K562 (cell line): ENCODE measurements at regions not wholly inside any gene's neighbourhood (a gene's known extent, or its start where the extent isn't known, plus 50 kb on each side); places are given as distances from the start of the nearest gene placed in this dataset.

Experiments used
- ATAC-seq: fragments of 200-7000 bp; cut with Tn5 transposase; 3 replicates; pipeline ENCODE4 v1.9.1; 2020; ENCODE audit warnings: moderate library complexity
- BruUV-seq: library from RNA; stranded (reverse); fragments of 400-500 nt; replicated peaks from 2 replicates; lab custom pipeline; 2021; lab: Mats Ljungman, UMichigan
- CTCF ChIA-PET: fragments of 300-600 bp; formaldehyde crosslinking; extraction: SDS; loops from one replicate; lab custom pipeline; 2021; ENCODE audit warnings: low intra/inter-chr PET ratio; lab: Yijun Ruan, JAX
- POLR2A ChIA-PET: fragments of 300-600, 350-650 bp; sonication (Branson Sonifier 250); formaldehyde crosslinking; extraction: SDS; loops from one replicate; lab custom pipeline; 2021; ENCODE audit warnings: antibody characterized with exemption, inconsistent platforms; lab: Yijun Ruan, JAX
- DNase-seq, 4 experiments: peaks; one replicate each; pipeline versions ENCODE4 v3.0.0 to v3.0.0-alpha.2; 2011 to 2018; ENCODE audit warnings: low spot score in 3 of 4, mixed read lengths in 3 of 4; ENCODE audit errors: extremely low read depth in 1 of 4
- FAIRE-seq: peaks from 2 replicates; lab custom pipeline; 2011; peaks lifted over from hg19 to GRCh38; lab: Jason Lieb, UNC
- H2AFZ ChIP-seq: 2 replicates; pipeline ENCODE4 v1.6.0; 2011; ENCODE audit warnings: low read depth, low read length, control low read depth, inconsistent platforms
- H3K27ac ChIP-seq: fragments of 200-600 bp; 3 replicates; pipeline ENCODE4 v1.8.0; 2011; ENCODE audit warnings: low read depth, mild to moderate bottlenecking, control low read depth, inconsistent platforms, low read length, moderate library complexity, mixed read lengths; ENCODE audit errors: extremely low read depth
- H3K27me3 ChIP-seq, 2 experiments: fragments of 300-600 bp in 1 of 2; 2 replicates in 1 of 2; 3 replicates in 1 of 2; pipeline versions ENCODE4 v1.6.0 to v1.8.0; 2011; ENCODE audit warnings: inconsistent platforms in 2 of 2, low read length in 2 of 2, mild to moderate bottlenecking in 1 of 2, mixed read lengths in 1 of 2, moderate library complexity in 1 of 2; ENCODE audit not compliant: control insufficient read depth in 2 of 2, insufficient read depth in 2 of 2
- H3K36me3 ChIP-seq: fragments of 300-600 bp; 3 replicates; pipeline ENCODE4 v1.8.0; 2011; ENCODE audit warnings: mild to moderate bottlenecking, low read length, inconsistent platforms; ENCODE audit not compliant: control insufficient read depth, insufficient read depth
- H3K4me1 ChIP-seq, 2 experiments: fragments of 200-600 bp in 1 of 2; replicated peaks in 1 of 2; 2 replicates in 1 of 2; 3 replicates in 1 of 2; pipeline versions ENCODE4 v1.5.1 to v1.8.0; 2011; ENCODE audit warnings: inconsistent platforms in 2 of 2, low read length in 2 of 2, mild to moderate bottlenecking in 1 of 2, mixed read lengths in 1 of 2, moderate library complexity in 1 of 2; ENCODE audit not compliant: control insufficient read depth in 2 of 2, insufficient read depth in 2 of 2
- H3K4me2 ChIP-seq: 2 replicates; pipeline ENCODE4 v1.6.1; 2011; ENCODE audit warnings: low read length, control low read depth, inconsistent platforms, mixed read lengths; ENCODE audit not compliant: insufficient read depth
- H3K4me3 ChIP-seq: fragments of 200-600 bp; sonication (generic), shearing (Covaris generic); 2 replicates; pipeline ENCODE4 v1.5.1; 2016; ENCODE audit warnings: control low read depth, inconsistent platforms
- H3K79me2 ChIP-seq: fragments of 200-600 bp; 3 replicates; pipeline ENCODE4 v1.8.0; 2011; ENCODE audit warnings: low read length, inconsistent platforms; ENCODE audit not compliant: control insufficient read depth, insufficient read depth
- H3K9ac ChIP-seq, 2 experiments: 2 replicates each; pipeline versions ENCODE4 v1.6.0 to v1.6.1; 2011; ENCODE audit warnings: low read depth in 2 of 2, low read length in 2 of 2, control low read depth in 1 of 2, inconsistent platforms in 1 of 2, mild to moderate bottlenecking in 1 of 2, mixed read lengths in 1 of 2; ENCODE audit not compliant: insufficient read depth in 1 of 2
- H3K9me1 ChIP-seq: one replicate; pipeline ENCODE4 v1.6.0; 2011; ENCODE audit warnings: inconsistent platforms, mild to moderate bottlenecking, low read length, moderate library complexity; ENCODE audit not compliant: control insufficient read depth, insufficient read depth
- H3K9me3 ChIP-seq: replicated peaks from 2 replicates; pipeline ENCODE4 v1.5.1; 2011; ENCODE audit warnings: low read depth, low read length, inconsistent platforms; ENCODE audit not compliant: control insufficient read depth, insufficient read depth
- H4K20me1 ChIP-seq: replicated peaks from 2 replicates; pipeline ENCODE4 v1.6.1; 2011; ENCODE audit warnings: low read length, inconsistent platforms, mixed read lengths; ENCODE audit not compliant: control insufficient read depth, insufficient read depth
- FOXP4 ChIP-seq: sonication (generic); formaldehyde crosslinking; IDR thresholded peaks from 2 replicates; pipeline ENCODE4 v1.8.0; 2022; ENCODE audit warnings: mild to moderate bottlenecking, missing genetic modification reagents, borderline replicate concordance
- HDAC8 ChIP-seq: fragments of 450-650 bp; IDR thresholded peaks from 2 replicates; pipeline ENCODE4 v1.6.1; 2016; ENCODE audit warnings: mild to moderate bottlenecking, missing genetic modification characterization, moderate library complexity, missing compliant biosample characterization
- SNIP1 ChIP-seq: fragments of 450-650 bp; IDR thresholded peaks from 2 replicates; pipeline ENCODE4 v1.7.1; 2017; ENCODE audit warnings: low read depth, mild to moderate bottlenecking
- WGBS: fragments of 100-300 bp; shearing (Covaris generic); methylation state at CpG from one replicate; pipeline ENCODE4 v1.1.6; 2016; ENCODE audit warnings: low coverage, mixed read lengths; ENCODE audit not compliant: insufficient coverage; ENCODE audit errors: missing lambda C conversion rate; 5-methylcytosine and 5-hydroxymethylcytosine counted together
- in situ Hi-C: fragments of 300-500 bp; cut with MboI; formaldehyde crosslinking; loops from 4 replicates; pipeline ENCODE4 v1.15.0; 2018; ENCODE audit warnings: inconsistent platforms, mixed read lengths
- intact Hi-C: fragments of 100-400 bp; cut with micrococcal nuclease; formaldehyde crosslinking; loops from 2 replicates; pipeline ENCODE4 v1.14.2; 2022
- TF ChIP-seq, protein P1 (sequence below): fragments of 450-650 bp; IDR thresholded peaks from 2 replicates; pipeline ENCODE4 v1.6.1; 2017; ENCODE audit warnings: mild to moderate bottlenecking, moderate library complexity

DNA sequence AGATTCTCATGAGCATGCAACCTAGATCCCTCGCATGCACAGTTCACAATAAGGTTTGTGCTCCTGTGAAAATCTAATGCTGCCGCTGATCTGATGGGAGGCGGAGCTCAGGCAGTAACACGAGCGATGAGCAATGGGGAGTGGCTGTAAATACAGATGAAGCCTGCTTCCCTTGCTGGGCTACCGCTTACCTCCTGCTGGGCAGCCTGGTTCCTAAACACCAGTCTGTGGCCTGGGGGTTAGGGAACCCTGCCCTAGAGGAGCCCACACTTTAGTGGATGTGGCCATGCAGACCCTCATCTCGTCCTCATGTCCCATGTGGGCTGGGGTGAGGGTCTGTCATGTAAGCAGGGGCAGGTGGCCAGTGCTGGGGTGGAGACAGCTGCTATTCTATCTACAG, 417.6 kb downstream of the GLRX3 start:
- WGBS, result 0% methylated on average over 6 of the region's 7 CpGs
- Histone ChIP-seq H3K4me2 (no peak overlapping the region), H3K9me3 (no peaks in the 10 kb centered on the region), H3K4me3 (no peak overlapping the region), H3K4me1 (no peaks in the 10 kb centered on the region), H4K20me1 (no peaks in the 10 kb centered on the region), H3K79me2 (no peaks in the 10 kb centered on the region), H3K9ac (no peak overlapping the region), H3K27me3 (peaks cover 0 to 7% of the 10 kb centered on the region in 2 experiments; a peak in 3 of 5 replicates)
- in situ Hi-C loops, result no loop called here
- intact Hi-C loops, result no loop called here
- CTCF ChIA-PET, result no interaction called here
- DNase-seq (no peak), FAIRE-seq (no peak)
- TF ChIP-seq HDAC8 (tag) (no peak), SNIP1 (no peak), FOXP4 (CRISPR knock-in tag) (no peak)
- TF ChIP-seq, protein P1, sequence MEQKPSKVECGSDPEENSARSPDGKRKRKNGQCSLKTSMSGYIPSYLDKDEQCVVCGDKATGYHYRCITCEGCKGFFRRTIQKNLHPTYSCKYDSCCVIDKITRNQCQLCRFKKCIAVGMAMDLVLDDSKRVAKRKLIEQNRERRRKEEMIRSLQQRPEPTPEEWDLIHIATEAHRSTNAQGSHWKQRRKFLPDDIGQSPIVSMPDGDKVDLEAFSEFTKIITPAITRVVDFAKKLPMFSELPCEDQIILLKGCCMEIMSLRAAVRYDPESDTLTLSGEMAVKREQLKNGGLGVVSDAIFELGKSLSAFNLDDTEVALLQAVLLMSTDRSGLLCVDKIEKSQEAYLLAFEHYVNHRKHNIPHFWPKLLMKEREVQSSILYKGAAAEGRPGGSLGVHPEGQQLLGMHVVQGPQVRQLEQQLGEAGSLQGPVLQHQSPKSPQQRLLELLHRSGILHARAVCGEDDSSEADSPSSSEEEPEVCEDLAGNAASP, result no peak
- TF ChIP-seq, all 486 proteins: peak for 0
- H3K9me1 ChIP-seq, result no peaks in the 10 kb centered on the region
- no peak overlapping the region for H2AFZ ChIP-seq
- no peaks in the 10 kb centered on the region for H3K36me3 ChIP-seq
- no peak for ATAC-seq
- no peak overlapping the region for H3K27ac ChIP-seq
- POLR2A ChIA-PET, result interaction anchor here (0.5 kb wide), 1 partner anchor 15 kb away, joined by 4 read pairs; no protein-coding TSS in a partner anchor
- BruUV-seq, result no TSS peak
